Astrocyte (in vitro differentiated cells and primary cell): ENCODE measurements at regions not wholly inside any gene's neighbourhood (a gene's known extent, or its start where the extent isn't known, plus 50 kb on each side); places are given as distances from the start of the nearest gene placed in this dataset.
"Not testable (repeated sequence)": the region's sequence is repeated elsewhere in the genome, so short reads cannot be mapped to it uniquely, and the experiment has no call there.

ENCODE experiments used
- CTCF ChIP-seq: IDR thresholded peaks from 2 replicates; pipeline ENCODE4 v1.5.1; 2011; ENCODE audit warnings: low read depth, mild to moderate bottlenecking, inconsistent platforms, low read length, moderate library complexity; ENCODE audit not compliant: insufficient read depth
- EZH2 ChIP-seq: IDR thresholded peaks from 2 replicates; pipeline ENCODE4 v1.6.1; 2012; ENCODE audit warnings: mild to moderate bottlenecking, low read length, inconsistent platforms; ENCODE audit not compliant: insufficient read depth

GRCh38 chr2:184168823-184169222 is 429.5 kb upstream of the ZNF804A start:
- not testable (repeated sequence) for TF ChIP-seq CTCF, EZH2
